ENCODE measurements at regions not wholly inside any gene's neighbourhood (a gene's known extent, or its start where the extent isn't known, plus 50 kb on each side); places are given as distances from the start of the nearest gene placed in this dataset.

- no peak overlapping the region for H3K4me3 ChIP-seq (replicated peaks; ENCODE audit: low read depth, low read length)
- no peak for TF ChIP-seq CTCF (IDR thresholded peaks at IDR 0.05; ENCODE audit: insufficient read depth, low read length, poor library complexity, severe bottlenecking)
- no peak for DNase-seq (ENCODE audit: extremely low read depth, insufficient read length)
- H3K36me3 ChIP-seq (ENCODE audit: control insufficient read depth, insufficient read depth, low read length), result no peaks in the 10 kb centered on the region
- H3K27me3 ChIP-seq (replicated peaks; ENCODE audit: control insufficient read depth, insufficient read depth, low read length), result no peaks in the 10 kb centered on the region
Measured at GRCh38 chr13:105497597-105497996, 1037.9 kb downstream of the EFNB2 start.

GRCh38 chr13:105492216-105492615 is 1043.2 kb downstream of the EFNB2 start:
- DNase-seq (ENCODE audit: extremely low read depth, insufficient read length), result no peak
- TF ChIP-seq CTCF (IDR thresholded peaks at IDR 0.05; ENCODE audit: insufficient read depth, low read length, poor library complexity, severe bottlenecking), result no peak
- H3K27me3 ChIP-seq (replicated peaks; ENCODE audit: control insufficient read depth, insufficient read depth, low read length), result no peaks in the 10 kb centered on the region
- H3K4me3 ChIP-seq (replicated peaks; ENCODE audit: low read depth, low read length), result no peak overlapping the region
- H3K36me3 ChIP-seq (ENCODE audit: control insufficient read depth, insufficient read depth, low read length), result no peaks in the 10 kb centered on the region

- Histone ChIP-seq H3K4me3 (replicated peaks; ENCODE audit: low read depth, low read length) (no peak overlapping the region), H3K27me3 (replicated peaks; ENCODE audit: control insufficient read depth, insufficient read depth, low read length) (no peaks in the 10 kb centered on the region), H3K36me3 (ENCODE audit: control insufficient read depth, insufficient read depth, low read length) (no peaks in the 10 kb centered on the region)
- no peak for DNase-seq (ENCODE audit: extremely low read depth, insufficient read length)
- TF ChIP-seq CTCF (IDR thresholded peaks at IDR 0.05; ENCODE audit: insufficient read depth, low read length, poor library complexity, severe bottlenecking), result no peak
Measured at GRCh38 chr13:105491345-105491744, 1044.1 kb downstream of the EFNB2 start.

- TF ChIP-seq CTCF (IDR thresholded peaks at IDR 0.05; ENCODE audit: insufficient read depth, low read length, poor library complexity, severe bottlenecking), result no peak
- Histone ChIP-seq H3K36me3 (ENCODE audit: control insufficient read depth, insufficient read depth, low read length) (no peaks in the 10 kb centered on the region), H3K27me3 (replicated peaks; ENCODE audit: control insufficient read depth, insufficient read depth, low read length) (no peaks in the 10 kb centered on the region), H3K4me3 (replicated peaks; ENCODE audit: low read depth, low read length) (no peak overlapping the region)
- DNase-seq (ENCODE audit: extremely low read depth, insufficient read length), result no peak
Measured at GRCh38 chr13:105485081-105485480, 1050.4 kb downstream of the EFNB2 start.

- H3K27me3 ChIP-seq (replicated peaks; ENCODE audit: control insufficient read depth, insufficient read depth, low read length), result no peaks in the 10 kb centered on the region
- H3K36me3 ChIP-seq (ENCODE audit: control insufficient read depth, insufficient read depth, low read length), result no peaks in the 10 kb centered on the region
- TF ChIP-seq CTCF (IDR thresholded peaks at IDR 0.05; ENCODE audit: insufficient read depth, low read length, poor library complexity, severe bottlenecking), result no peak
- H3K4me3 ChIP-seq (replicated peaks; ENCODE audit: low read depth, low read length), result no peak overlapping the region
- DNase-seq (ENCODE audit: extremely low read depth, insufficient read length), result no peak
Measured at GRCh38 chr13:105474983-105475610, 1060.4 kb downstream of the EFNB2 start.

- TF ChIP-seq CTCF (IDR thresholded peaks at IDR 0.05; ENCODE audit: insufficient read depth, low read length, poor library complexity, severe bottlenecking), result no peak
- no peak for DNase-seq (ENCODE audit: extremely low read depth, insufficient read length)
- H3K4me3 ChIP-seq (replicated peaks; ENCODE audit: low read depth, low read length), result no peak overlapping the region
- no peaks in the 10 kb centered on the region for H3K36me3 ChIP-seq (ENCODE audit: control insufficient read depth, insufficient read depth, low read length)
- no peaks in the 10 kb centered on the region for H3K27me3 ChIP-seq (replicated peaks; ENCODE audit: control insufficient read depth, insufficient read depth, low read length)
Measured at GRCh38 chr13:105471673-105472072, 1063.8 kb downstream of the EFNB2 start.
